GM03348 (cell line): ENCODE measurements at regions not wholly inside any gene's neighbourhood (a gene's known extent, or its start where the extent isn't known, plus 50 kb on each side); places are given as distances from the start of the nearest gene placed in this dataset.

Experiments
- DNase-seq: peaks from one replicate; pipeline ENCODE4 v3.0.0; 2012; ENCODE audit warnings: low spot score

DNA sequence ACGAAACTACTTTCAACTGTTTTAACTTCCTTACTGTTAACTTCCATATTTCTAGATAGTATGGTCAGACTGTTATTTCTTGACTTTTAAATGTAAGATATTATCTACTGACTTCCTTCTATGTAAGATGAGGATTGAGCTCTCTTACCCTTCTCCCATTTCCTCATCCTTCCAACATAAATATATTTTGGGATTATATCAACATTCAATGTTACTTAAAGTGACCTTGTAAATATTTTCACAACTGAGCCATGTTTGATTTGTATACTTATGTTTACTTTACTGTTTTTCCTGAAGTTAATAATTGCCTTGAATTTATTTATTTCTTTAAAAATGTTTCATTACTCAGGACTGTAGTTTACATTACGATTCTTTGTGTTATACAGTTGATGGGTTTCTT, 148.7 kb downstream of the ZIC5 start:
- DNase-seq = no peak

GRCh38 chr13:99821741-99822140, 149.8 kb downstream of the ZIC5 start:
- DNase-seq = no peak

DNA sequence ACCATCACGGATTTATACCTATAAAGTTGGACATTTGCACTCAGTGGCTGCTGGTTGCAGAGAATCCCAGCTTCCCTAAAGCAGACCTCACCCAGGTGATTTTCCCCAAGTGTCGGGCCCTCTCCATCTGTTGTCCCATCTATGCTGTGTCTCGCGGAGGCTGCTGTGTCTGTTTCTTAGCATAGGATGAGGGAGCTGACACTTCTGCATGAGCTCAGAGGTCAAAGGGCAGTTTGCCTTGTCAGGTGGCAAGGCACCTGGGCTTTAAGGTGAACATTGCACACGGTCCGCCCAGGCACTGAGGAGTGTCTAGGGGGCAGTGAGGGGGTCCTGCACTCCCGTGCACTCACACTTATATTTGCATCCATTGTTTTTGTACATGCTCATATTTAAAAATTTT, 151.6 kb downstream of the ZIC5 start:
- no peak for DNase-seq

- no peak for DNase-seq
Observed at GRCh38 chr13:99816321-99816720, 155.2 kb downstream of the ZIC5 start.

GRCh38 chr13:99813336-99814095, 158.1 kb downstream of the ZIC5 start:
- DNase-seq = no peak

GRCh38 chr13:99812625-99813024, 158.9 kb downstream of the ZIC5 start:
- DNase-seq = peak; percentile 27

GRCh38 chr13:99811067-99811700, 160.4 kb downstream of the ZIC5 start:
- DNase-seq = no peak

GRCh38 chr13:99809926-99810325, 161.6 kb downstream of the ZIC5 start:
- DNase-seq = no peak

DNA sequence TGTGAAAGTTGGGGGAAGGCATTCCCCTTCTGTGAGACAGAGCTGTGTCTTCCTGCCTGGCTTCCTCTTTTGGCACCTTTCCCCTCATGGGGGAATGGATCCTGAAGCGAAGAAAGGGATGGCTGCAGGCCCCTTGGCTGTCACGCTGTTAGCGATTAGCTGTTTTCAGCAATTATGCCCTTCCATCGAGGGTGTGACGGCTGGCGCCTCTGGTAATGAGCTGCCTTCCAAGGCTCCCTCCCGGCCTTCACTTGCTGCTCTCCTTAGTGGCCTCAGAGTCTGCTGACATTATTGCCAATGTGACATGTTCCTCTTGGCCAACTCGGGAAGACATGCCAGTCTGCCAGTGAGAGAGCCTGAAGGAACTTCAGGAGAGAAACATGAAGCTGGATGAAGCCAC, 162.1 kb downstream of the ZIC5 start:
- no peak for DNase-seq

GRCh38 chr13:99808786-99809185, 162.8 kb downstream of the ZIC5 start:
- DNase-seq = no peak

DNA sequence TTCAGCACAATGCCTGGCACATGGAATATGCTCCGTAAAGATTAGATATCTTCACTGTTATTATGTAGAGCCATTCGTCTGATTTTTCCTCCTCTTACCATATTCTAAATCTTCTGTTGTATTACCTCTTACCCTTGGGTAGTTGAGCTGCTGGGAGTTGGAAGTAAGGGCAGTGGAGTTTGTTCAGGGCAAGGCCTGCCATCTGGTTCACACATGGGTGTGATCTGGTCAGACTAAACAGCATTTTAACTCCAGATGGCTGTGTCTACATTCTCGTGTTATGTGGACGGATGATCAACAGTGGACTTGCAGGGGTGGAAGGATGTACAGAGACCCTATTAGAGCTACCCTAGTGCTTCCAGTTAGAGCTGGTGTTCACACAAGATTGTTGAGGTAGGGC, 164.9 kb downstream of the ZIC5 start:
- no peak for DNase-seq

- no peak for DNase-seq
Observed at GRCh38 chr13:99805361-99805760, 166.2 kb downstream of the ZIC5 start.

DNA sequence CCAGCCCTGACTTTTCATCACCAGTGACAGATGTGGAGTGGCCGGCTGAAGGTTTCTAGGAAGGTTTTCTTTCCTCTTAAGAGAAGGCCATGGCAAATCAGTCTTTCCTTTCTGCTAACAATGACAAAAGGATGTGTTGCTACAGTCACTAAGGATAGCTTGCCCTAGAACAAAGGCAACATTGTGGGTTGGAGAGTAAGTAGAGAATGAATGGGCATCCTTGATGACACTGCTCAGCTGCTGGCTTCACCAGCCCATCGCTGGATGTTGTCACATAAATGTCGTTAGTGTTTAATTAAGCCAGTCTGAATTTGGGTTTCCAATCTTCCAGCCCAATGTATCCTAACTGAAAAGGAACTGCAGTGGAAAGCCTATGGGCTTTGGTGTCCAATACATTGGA, 168.4 kb downstream of the ZIC5 start:
- DNase-seq = no peak

DNA sequence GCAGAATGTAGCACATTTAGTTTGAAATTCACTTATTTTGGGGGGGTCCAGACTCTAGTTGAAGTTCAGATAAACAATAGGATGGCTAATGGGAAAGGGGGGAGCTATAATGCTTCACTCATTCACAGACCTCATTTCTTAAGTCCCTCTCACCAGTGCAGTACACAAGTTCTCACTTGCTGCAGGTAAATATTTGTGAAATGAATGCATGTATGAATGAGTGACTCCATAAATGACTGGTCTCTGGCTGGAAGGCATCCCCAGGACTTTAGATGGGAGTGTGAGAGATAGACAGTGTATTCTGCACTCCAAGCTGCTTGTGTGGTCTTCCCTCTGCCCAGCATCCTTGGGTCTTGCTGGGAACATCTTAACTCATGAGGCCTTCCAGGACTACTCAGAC, 169.2 kb downstream of the ZIC5 start:
- no peak for DNase-seq

DNA sequence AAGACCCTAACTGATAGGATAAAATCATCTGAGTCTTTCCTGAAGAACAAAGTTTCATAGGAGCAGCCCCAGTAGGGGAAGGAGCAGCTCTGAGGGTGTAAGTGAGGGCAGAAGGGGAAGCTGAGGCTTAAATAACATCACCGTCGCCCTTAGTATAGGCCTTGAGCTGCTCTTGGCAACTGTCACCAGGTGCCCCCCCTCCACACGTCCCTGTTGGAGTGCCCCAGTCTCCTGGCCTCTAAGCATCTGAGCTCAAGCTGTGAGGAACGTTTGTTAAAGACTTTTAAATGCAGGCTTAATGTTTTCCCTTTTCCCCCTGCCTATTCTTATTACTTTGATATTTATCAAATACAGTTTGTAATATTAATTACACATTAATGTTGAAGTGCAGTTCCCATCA, 170.6 kb downstream of the ZIC5 start:
- DNase-seq = no peak

DNA sequence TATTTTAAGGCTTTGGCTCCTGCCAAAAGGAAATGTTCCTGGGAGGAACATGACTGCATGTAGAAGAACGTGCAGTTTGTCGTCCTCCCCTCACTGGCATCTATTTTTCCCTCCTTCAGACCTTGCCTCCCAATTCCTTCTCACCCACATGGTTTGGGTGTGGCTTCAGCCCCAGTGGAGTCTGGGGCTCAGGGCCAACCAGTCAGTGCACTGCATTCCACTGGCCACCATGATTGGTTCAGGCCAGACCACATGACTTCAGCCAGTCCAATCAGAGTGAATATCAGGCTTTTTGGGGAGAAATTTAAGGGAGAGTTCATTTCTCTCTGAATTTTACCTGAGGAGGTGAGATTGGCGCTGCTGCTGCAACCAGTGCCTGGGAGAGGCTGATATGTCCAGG, 171.6 kb downstream of the ZIC5 start:
- DNase-seq = no peak

DNA sequence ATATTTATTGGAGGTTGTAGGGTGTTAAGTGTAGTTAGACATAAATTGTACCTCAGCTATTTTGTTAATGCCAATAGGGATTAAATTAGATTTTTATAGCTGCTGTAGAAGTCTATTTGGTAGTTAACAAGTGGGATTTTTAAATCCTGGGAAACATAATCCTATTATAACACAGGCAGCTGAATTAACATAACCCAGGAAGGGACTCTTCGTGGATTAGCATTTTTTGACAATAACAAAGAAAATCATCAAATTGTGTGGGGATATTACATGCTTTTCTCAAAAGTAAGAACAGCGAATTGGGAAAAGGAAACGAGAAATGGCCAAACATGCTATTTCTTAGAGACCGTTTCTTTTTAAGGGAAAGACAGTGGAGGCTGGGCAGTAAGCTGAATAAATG, 172.8 kb downstream of the ZIC5 start:
- DNase-seq = no peak

GRCh38 chr13:99797691-99798090, 173.9 kb downstream of the ZIC5 start:
- no peak for DNase-seq

DNA sequence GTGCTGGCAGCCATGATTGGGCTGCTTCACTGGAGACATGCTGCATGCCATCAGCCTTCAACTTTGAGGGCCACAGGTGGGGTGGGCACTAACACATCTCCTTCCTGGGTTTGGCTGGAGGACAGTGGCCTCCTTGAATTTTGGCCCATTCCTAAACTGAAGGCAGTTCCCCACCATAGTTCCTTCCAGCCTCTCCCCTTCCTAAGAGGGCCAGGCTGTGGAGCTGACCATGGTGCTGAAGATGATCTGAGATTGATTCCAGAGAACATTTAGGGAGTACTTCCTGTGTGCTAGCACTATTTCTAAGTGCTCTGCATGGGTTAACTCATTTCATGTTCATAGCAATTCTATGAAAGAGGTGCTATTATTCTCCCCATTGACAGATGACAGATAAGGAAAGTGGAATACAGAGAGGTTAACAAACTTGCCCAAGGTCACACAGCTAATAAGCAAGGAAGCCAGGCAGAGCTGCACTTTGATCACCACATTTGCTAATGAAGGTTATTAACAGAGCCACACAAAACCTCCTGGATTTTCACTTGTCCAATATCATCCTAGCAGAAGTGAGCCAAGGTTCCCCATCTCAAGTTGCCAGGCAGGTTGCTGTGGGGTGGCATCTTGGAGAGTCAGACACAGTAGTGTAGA, 175.3 kb downstream of the ZIC5 start:
- DNase-seq = peak; percentile 52

DNA sequence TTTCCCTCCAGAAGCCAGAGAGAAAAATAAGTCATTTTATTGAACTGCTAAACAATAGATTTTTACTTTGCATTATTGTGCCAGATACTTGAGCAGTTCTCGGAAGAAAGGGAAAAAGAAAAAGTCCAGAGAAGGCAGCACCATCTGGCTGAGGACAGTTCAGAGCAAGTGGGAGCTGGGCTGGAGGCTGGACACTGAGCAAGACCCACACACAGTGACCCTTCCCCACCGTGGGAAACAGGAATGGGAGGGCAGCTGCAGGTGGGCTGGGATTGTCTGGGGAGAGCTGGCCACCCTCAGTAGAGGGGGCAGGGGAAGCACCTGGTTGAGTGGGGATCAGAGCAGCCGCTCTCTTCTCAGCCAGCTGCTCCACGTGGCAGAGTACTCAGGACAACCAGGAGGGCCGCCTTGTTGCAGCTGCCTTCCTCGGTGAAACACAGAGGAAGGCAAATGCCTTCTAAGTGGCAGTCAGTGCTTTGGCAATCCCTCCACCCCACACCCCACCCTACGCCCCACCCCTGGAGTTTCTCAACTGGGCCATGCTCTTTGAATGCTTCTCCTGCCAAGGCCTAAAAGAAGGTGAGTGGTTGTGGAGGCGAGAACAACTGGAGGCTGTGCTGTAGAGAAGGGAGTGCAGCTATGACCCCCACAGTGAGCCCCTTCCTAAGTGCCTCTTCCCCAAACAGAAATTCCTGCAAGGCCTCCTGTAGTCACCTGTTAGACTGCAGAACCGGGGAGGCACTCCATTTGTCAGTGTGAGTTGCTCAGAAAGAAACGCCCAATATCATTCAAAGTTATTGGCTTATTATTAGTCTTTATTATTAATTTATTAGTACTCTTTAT, 179.3 kb downstream of the ZIC5 start:
- no peak for DNase-seq

GRCh38 chr13:99782669-99783068, 188.9 kb downstream of the ZIC5 start:
- DNase-seq = no peak

DNA sequence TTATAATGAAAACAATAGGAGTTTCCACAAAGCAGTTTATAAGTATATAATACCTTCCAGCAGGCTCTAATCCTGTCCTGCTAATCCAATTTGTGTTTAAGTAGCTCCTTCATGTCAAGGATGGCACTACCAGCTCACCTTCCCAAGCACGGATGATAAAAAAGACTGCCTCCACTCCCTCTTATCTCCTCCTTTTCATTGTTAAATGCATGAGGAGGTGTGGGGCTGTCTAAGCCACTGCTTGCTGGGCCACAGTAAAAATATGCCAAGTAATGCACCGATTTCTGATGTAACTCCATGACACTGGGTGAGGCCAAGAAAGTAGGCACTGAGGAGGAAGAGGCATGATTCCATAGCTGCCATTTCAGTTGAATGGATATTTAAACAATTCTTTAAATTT, 193.1 kb downstream of the ZIC5 start:
- DNase-seq = no peak

DNA sequence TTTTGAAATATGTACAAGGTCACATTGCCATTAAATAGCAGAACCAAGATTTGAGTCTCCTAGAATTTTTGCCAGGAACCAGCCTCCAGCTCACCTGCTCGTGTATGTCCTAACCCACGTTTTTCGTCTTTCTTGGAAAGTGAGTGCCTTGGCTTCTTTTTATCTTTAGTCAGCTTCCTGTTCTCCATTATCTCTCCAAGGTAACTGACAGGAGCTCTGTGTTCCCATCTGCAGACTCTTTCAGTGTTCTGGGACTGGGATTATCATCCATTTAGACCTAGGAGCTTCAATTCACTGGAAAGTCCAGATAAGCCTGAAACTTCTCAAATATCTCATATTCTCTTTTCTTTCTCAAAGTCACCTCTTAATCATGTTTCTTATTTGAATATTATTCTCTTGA, 193.7 kb downstream of the ZIC5 start:
- no peak for DNase-seq
